Uterus (tissue), 2 donors: ENCODE measurements at regions not wholly inside any gene's neighbourhood (a gene's known extent, or its start where the extent isn't known, plus 50 kb on each side); places are given as distances from the start of the nearest gene placed in this dataset.

Experiments used
- POLR2A ChIP-seq, 2 donors: fragments of 450-650 bp; IDR thresholded peaks; one replicate each; pipeline ENCODE4 v1.6.1; 2016; ENCODE audit warnings: antibody characterized with exemption in 2 of 2, mild to moderate bottlenecking in 1 of 2, moderate library complexity in 1 of 2
- TF ChIP-seq, protein P1 (sequence below), 4 experiments: fragments of 200-600 bp in 2 of 4; fragments of 450-650 bp in 2 of 4; sonication (generic) in 2 of 4; IDR thresholded peaks; one replicate each; pipeline ENCODE4 v1.5.1; 2016 to 2019; ENCODE audit warnings: antibody characterized with exemption in 4 of 4, mild to moderate bottlenecking in 2 of 4, moderate library complexity in 1 of 4

DNA sequence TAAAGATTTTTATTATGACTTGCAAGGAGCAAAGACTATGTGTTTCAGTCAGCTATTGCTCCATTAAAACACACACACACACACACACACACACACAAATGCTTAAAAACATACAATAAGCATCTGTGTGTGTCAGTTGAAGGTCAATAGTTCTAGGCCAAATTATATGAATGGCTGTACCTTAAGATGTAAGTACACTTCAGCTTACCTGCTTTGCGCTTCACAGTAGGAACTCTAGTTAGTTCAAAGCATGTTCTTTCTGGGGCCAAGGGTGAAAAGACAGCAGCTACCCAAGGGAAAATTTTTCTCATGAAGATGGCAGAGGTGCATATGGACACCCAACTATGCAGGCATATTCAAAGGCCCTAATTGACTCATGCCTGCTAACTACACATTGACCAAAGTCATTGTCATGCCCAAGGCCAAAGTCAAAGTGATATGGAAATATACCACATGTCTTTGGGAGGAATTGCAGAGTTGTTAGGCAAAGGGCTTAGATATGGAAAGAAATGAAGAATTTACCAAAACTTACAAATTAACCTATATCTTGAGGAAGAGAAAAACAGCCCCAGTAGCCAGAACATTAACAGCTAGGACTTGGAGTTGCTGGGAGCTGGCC lies 61.9 kb upstream of the BTN3A2 start:
- TF ChIP-seq POLR2A (IDR thresholded peaks at IDR 0.05) = no peak
- TF ChIP-seq, protein P1, sequence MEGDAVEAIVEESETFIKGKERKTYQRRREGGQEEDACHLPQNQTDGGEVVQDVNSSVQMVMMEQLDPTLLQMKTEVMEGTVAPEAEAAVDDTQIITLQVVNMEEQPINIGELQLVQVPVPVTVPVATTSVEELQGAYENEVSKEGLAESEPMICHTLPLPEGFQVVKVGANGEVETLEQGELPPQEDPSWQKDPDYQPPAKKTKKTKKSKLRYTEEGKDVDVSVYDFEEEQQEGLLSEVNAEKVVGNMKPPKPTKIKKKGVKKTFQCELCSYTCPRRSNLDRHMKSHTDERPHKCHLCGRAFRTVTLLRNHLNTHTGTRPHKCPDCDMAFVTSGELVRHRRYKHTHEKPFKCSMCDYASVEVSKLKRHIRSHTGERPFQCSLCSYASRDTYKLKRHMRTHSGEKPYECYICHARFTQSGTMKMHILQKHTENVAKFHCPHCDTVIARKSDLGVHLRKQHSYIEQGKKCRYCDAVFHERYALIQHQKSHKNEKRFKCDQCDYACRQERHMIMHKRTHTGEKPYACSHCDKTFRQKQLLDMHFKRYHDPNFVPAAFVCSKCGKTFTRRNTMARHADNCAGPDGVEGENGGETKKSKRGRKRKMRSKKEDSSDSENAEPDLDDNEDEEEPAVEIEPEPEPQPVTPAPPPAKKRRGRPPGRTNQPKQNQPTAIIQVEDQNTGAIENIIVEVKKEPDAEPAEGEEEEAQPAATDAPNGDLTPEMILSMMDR (IDR thresholded peaks at IDR 0.05) = no peak
